OCI-LY1 (cell line): ENCODE measurements at regions not wholly inside any gene's neighbourhood (a gene's known extent, or its start where the extent isn't known, plus 50 kb on each side); places are given as distances from the start of the nearest gene placed in this dataset.

ENCODE experiments used
- EZH2 ChIP-seq: fragments of 200-600 bp; sonication (generic), shearing (Covaris generic); IDR thresholded peaks from 2 replicates; pipeline ENCODE4 v1.8.0; 2017; ENCODE audit warnings: borderline replicate concordance, mixed run types, mild to moderate bottlenecking, antibody characterized with exemption, low read length, moderate library complexity, mixed read lengths
- TF ChIP-seq, protein P1 (sequence below): fragments of 200-600 bp; sonication (generic), shearing (Covaris generic); IDR thresholded peaks from 2 replicates; pipeline ENCODE4 v1.5.1; 2017; ENCODE audit warnings: mild to moderate bottlenecking, antibody characterized with exemption, low read length, moderate library complexity, mixed read lengths

DNA sequence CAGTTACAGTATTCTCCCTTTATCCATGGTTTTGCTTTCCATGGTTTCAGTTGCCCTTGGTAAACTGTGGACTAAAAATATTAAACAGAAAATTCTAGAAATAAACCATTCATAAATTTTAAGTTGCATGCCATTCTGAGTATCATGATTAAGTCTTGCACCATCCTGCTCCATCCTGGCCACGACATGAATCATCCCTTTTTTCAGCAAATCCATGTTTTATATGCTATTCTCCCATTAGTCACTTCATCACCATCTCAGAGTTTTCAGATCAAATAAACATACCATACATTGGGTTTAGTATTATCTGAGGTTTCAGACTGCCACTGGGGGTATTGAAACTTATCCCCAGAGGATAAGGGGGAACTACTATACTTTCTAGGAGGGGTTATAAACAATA lies 234.4 kb upstream of the ATP10B start:
- TF ChIP-seq EZH2 = no peak
- TF ChIP-seq, protein P1, sequence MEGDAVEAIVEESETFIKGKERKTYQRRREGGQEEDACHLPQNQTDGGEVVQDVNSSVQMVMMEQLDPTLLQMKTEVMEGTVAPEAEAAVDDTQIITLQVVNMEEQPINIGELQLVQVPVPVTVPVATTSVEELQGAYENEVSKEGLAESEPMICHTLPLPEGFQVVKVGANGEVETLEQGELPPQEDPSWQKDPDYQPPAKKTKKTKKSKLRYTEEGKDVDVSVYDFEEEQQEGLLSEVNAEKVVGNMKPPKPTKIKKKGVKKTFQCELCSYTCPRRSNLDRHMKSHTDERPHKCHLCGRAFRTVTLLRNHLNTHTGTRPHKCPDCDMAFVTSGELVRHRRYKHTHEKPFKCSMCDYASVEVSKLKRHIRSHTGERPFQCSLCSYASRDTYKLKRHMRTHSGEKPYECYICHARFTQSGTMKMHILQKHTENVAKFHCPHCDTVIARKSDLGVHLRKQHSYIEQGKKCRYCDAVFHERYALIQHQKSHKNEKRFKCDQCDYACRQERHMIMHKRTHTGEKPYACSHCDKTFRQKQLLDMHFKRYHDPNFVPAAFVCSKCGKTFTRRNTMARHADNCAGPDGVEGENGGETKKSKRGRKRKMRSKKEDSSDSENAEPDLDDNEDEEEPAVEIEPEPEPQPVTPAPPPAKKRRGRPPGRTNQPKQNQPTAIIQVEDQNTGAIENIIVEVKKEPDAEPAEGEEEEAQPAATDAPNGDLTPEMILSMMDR = no peak
